GM12873 (cell line): ENCODE measurements at regions not wholly inside any gene's neighbourhood (a gene's known extent, or its start where the extent isn't known, plus 50 kb on each side); places are given as distances from the start of the nearest gene placed in this dataset.

Experiments used
- CTCF ChIP-seq: IDR thresholded peaks from 2 replicates; pipeline ENCODE4 v1.5.1; 2012; ENCODE audit warnings: low read depth, mild to moderate bottlenecking, moderate library complexity, low read length, control low read depth; ENCODE audit not compliant: insufficient read depth; ENCODE audit errors: missing control alignments

DNA sequence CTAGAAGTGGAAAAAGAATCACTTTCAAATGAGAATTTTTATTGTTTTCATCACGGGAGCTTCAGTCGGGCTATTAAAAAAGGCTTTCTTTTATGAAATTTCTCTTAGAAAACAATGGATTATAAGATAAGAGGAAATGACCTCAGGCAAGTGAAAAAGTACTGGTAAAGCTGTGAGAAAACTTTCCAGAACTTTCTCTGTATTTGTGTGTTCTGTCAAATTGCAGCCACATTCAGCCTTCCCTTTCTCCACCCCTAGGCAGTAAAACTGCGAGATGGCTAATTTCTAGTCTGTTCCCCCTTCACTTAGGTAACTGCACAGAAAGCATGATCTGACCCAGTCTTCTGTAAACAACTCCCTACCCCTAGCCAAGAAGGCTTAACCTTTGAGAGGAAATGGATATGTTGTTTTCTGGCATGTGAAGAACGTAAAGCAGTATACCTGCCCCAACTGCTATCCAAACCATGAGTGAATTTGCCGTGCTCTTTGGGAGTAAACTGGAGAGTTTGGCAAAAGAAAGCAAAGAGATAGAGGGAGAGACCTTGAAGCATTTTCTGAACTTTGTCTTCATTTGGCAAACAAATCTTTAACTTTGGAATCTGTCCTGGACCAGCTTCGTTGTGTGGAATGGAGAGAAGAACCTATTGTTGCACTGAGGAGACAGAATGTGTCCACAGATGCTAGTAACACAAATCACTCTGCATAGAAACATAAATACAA, 105.4 kb downstream of the ETAA1 start:
- TF ChIP-seq CTCF = no peak

GRCh38 chr2:67503066-67503795, 106.1 kb downstream of the ETAA1 start:
- TF ChIP-seq CTCF = no peak

DNA sequence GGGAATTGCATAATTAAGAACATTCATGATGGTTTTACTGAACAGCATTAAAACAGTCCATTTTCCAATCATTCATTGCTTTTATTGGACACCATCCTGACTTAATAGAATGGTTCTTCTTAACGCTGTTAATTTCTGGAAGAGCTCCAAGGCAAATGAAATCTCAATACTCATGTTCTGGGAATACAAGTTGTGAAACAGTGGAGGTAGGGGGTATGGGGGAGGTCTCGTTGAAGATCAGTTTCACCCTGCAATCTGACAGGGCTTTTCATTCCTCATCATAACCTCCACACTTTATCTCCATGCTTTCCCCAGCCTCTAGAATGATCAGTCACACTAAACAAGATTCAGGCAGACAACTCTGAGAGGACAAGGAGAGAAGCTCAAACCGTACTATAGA, 113.6 kb downstream of the ETAA1 start:
- no peak for TF ChIP-seq CTCF

DNA sequence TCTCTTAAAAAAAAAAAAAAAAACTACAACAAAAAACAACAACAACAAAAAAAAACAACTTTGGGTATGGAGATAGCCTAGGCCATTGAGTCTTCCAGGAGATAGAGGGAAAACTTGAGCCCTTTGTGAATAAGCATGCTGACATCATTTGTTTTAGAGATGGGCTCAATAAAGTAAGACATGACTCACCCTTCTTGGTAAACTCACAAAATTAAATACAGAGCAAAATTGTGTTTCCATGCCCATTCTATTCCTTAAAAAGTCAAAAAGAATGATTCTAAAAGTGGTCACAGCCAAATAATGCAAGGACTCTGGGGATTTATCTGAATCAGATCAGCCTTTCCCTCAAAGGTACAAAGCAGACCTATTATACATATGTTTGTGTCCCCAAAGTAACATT, 117.4 kb downstream of the ETAA1 start:
- TF ChIP-seq CTCF = no peak

- no peak for TF ChIP-seq CTCF
These were observed 117.9 kb downstream of the ETAA1 start for GRCh38 chr2:67515056-67515455.

- no peak for TF ChIP-seq CTCF
These were observed 118.4 kb downstream of the ETAA1 start for GRCh38 chr2:67515538-67515937.

DNA sequence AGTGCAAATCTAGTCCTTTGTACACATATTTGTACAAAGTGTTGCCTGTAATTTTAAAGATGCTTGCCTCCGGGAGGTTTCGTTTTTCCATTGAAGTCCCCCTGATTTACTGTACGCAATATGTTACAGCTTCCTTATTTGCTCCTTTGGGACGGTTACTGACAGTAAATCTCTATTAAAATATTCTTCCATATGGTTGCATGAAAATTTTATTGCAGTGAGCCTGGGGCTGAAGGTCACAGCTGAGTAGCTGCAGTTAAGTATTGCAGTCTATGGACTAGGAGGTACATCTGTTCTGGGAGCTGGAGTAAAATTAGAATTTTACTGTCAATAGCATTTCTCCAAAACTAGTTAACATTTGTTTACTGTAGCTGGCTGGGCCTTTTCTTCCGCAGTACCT, 119.2 kb downstream of the ETAA1 start:
- no peak for TF ChIP-seq CTCF
